NT2/D1 (cell line): ENCODE measurements at regions not wholly inside any gene's neighbourhood (a gene's known extent, or its start where the extent isn't known, plus 50 kb on each side); places are given as distances from the start of the nearest gene placed in this dataset.
A peak's percentile ranks its signal among the peaks of the same experiment; 100 is the strongest.

Source experiments
- YY1 ChIP-seq: IDR thresholded peaks from 2 replicates; pipeline ENCODE4 v1.6.1; 2011; ENCODE audit not compliant: insufficient read length, insufficient read depth
- ZNF274 ChIP-seq: IDR thresholded peaks from 2 replicates; pipeline ENCODE4 v1.6.1; 2011; ENCODE audit warnings: mild to moderate bottlenecking, low read depth, low read length

DNA sequence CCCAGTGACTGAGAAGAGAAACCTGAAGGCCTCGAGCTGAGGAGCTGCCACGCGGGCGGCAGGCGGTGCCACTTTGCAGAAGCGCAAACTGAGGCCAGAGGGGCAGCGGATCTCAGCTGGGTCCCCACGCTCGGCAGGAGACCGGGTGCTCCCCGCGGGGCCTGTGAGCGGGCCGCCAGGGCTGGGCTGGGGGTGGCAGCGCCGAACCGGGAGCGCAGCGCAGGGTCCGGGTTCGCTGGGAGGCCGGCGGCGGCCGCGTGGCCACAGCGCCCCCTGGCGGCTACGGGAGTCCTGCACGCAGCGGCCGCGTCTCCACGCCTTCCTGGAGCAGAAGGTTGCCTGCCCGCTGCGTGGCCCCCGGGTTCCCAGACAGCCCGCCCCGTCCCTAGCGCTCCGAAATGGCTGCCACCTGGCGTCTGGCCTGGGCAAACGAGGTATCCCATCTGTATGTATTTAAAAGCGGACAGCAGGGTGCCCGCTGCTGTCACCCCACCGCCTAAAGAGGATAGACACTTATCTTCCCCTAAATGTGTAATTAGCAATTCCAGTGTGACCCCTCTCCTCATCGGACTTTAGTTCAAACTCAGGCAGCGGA is 96.1 kb upstream of the CDH5 start:
- no peak for TF ChIP-seq ZNF274
- TF ChIP-seq YY1, result peak; percentile 28
